Tibial artery (tissue), 4 donors: ENCODE measurements at regions not wholly inside any gene's neighbourhood (a gene's known extent, or its start where the extent isn't known, plus 50 kb on each side); places are given as distances from the start of the nearest gene placed in this dataset.

Experiments
- DNase-seq, 2 donors: peaks; one replicate each; pipeline ENCODE4 v3.0.0-alpha.2; 2019
- H3K27ac ChIP-seq, 2 donors: fragments of 200-600 bp; sonication (generic) in 1 of 2; 1 replicate in 1 of 2; 2 replicates in 1 of 2; pipeline ENCODE4 v1.5.1; 2018 to 2019; ENCODE audit warnings: mild to moderate bottlenecking in 1 of 2
- H3K27me3 ChIP-seq, 2 donors: fragments of 200-600 bp; sonication (generic) in 1 of 2; one replicate each; pipeline versions ENCODE4 v1.5.1 to v1.6.0; 2016 to 2019
- H3K36me3 ChIP-seq, 3 donors: fragments of 200-600 bp; sonication (generic) in 2 of 3; one replicate each; pipeline ENCODE4 v1.5.1; 2016 to 2019; ENCODE audit warnings: mild to moderate bottlenecking in 2 of 3
- H3K4me1 ChIP-seq, 4 donors: fragments of 200-600 bp; sonication (generic) in 2 of 4; 1 replicate in 3 of 4; 2 replicates in 1 of 4; pipeline ENCODE4 v1.5.1; 2016 to 2019
- H3K4me3 ChIP-seq, 2 donors: fragments of 200-600 bp; sonication (generic) in 1 of 2; 1 replicate in 1 of 2; 2 replicates in 1 of 2; pipeline ENCODE4 v1.5.1; 2018 to 2019; ENCODE audit warnings: mild to moderate bottlenecking in 2 of 2
- H3K9me3 ChIP-seq, 3 donors: fragments of 200-600 bp; sonication (generic) in 1 of 3; one replicate each; pipeline ENCODE4 v1.5.1; 2016 to 2019
- CTCF ChIP-seq, 2 experiments: fragments of 200-600 bp in 1 of 2; fragments of 450-650 bp in 1 of 2; IDR thresholded peaks; one replicate each; pipeline ENCODE4 v1.5.1; 2017 to 2019; ENCODE audit warnings: antibody characterized with exemption in 2 of 2, mild to moderate bottlenecking in 1 of 2, moderate library complexity in 1 of 2
- intact Hi-C: fragments of 100-400 bp; cut with DNase I; formaldehyde crosslinking; loops from one replicate; pipeline ENCODE4 v1.15.0; 2023; ENCODE audit warnings: low total_unique reads

GRCh38 chr17:69760562-69760961 lies 314.5 kb upstream of the KCNJ16 start:
- no peak for TF ChIP-seq CTCF (IDR thresholded peaks at IDR 0.05)
- intact Hi-C loops = no loop called here

GRCh38 chr17:69761011-69761410 lies 314.0 kb upstream of the KCNJ16 start:
- Histone ChIP-seq H3K4me1 (peaks cover 0 to 9% (median 0%) of the 10 kb centered on the region in 4 donors), H3K4me3 (no peak overlapping the region), H3K27me3 (no peaks in the 10 kb centered on the region), H3K9me3 (no peaks in the 10 kb centered on the region), H3K36me3 (no peaks in the 10 kb centered on the region), H3K27ac (no peak overlapping the region)
- no peak for TF ChIP-seq CTCF (IDR thresholded peaks at IDR 0.05)
- no peak for DNase-seq
- intact Hi-C loops = no loop called here

More at GRCh38 chr17:69760562-69760961, 314.5 kb upstream of the KCNJ16 start:
- H3K4me3 ChIP-seq = no peak overlapping the region
- no peaks in the 10 kb centered on the region for H3K27me3 ChIP-seq
- no peak for DNase-seq
- no peaks in the 10 kb centered on the region for H3K9me3 ChIP-seq
- no peak overlapping the region for H3K27ac ChIP-seq
- peaks cover 0 to 9% (median 0%) of the 10 kb centered on the region in 4 donors for H3K4me1 ChIP-seq
- H3K36me3 ChIP-seq = no peaks in the 10 kb centered on the region

- no peak for DNase-seq
- intact Hi-C loops = no loop called here
- H3K27ac ChIP-seq = no peak overlapping the region
Measured at GRCh38 chr17:69761767-69762321, 313.2 kb upstream of the KCNJ16 start.

GRCh38 chr17:69762359-69762758 lies 312.7 kb upstream of the KCNJ16 start:
- no peak overlapping the region for H3K27ac ChIP-seq
- peaks cover 0 to 9% (median 0%) of the 10 kb centered on the region in 4 donors for H3K4me1 ChIP-seq
- no peaks in the 10 kb centered on the region for H3K36me3 ChIP-seq
- DNase-seq = no peak
- H3K9me3 ChIP-seq = no peaks in the 10 kb centered on the region
- intact Hi-C loops = no loop called here
- H3K4me3 ChIP-seq = no peak overlapping the region
- TF ChIP-seq CTCF (IDR thresholded peaks at IDR 0.05) = no peak
- H3K27me3 ChIP-seq = no peaks in the 10 kb centered on the region

More at GRCh38 chr17:69761767-69762321, 313.2 kb upstream of the KCNJ16 start:
- H3K36me3 ChIP-seq = no peaks in the 10 kb centered on the region
- peaks cover 0 to 9% (median 0%) of the 10 kb centered on the region in 4 donors for H3K4me1 ChIP-seq
- H3K4me3 ChIP-seq = no peak overlapping the region
- no peaks in the 10 kb centered on the region for H3K27me3 ChIP-seq
- no peaks in the 10 kb centered on the region for H3K9me3 ChIP-seq
- TF ChIP-seq CTCF (IDR thresholded peaks at IDR 0.05) = no peak

- Histone ChIP-seq H3K4me3 (no peak overlapping the region), H3K36me3 (no peaks in the 10 kb centered on the region), H3K9me3 (no peaks in the 10 kb centered on the region), H3K27me3 (no peaks in the 10 kb centered on the region), H3K4me1 (peaks cover 0 to 9% (median 0%) of the 10 kb centered on the region in 4 donors), H3K27ac (no peak overlapping the region)
- TF ChIP-seq CTCF (IDR thresholded peaks at IDR 0.05) = no peak
- DNase-seq = no peak
- intact Hi-C loops = no loop called here
Measured at GRCh38 chr17:69762766-69763165, 312.3 kb upstream of the KCNJ16 start.

- H3K4me3 ChIP-seq = no peak overlapping the region
- intact Hi-C loops = no loop called here
- TF ChIP-seq CTCF (IDR thresholded peaks at IDR 0.05) = no peak
- no peaks in the 10 kb centered on the region for H3K9me3 ChIP-seq
- H3K27me3 ChIP-seq = no peaks in the 10 kb centered on the region
- no peak overlapping the region for H3K27ac ChIP-seq
- DNase-seq = no peak
- H3K36me3 ChIP-seq = no peaks in the 10 kb centered on the region
- H3K4me1 ChIP-seq = peaks cover 0 to 9% (median 0%) of the 10 kb centered on the region in 4 donors
Measured at GRCh38 chr17:69763503-69763902, 311.5 kb upstream of the KCNJ16 start.
